ENCODE measurements at regions not wholly inside any gene's neighbourhood (a gene's known extent, or its start where the extent isn't known, plus 50 kb on each side); places are given as distances from the start of the nearest gene placed in this dataset.

DNA sequence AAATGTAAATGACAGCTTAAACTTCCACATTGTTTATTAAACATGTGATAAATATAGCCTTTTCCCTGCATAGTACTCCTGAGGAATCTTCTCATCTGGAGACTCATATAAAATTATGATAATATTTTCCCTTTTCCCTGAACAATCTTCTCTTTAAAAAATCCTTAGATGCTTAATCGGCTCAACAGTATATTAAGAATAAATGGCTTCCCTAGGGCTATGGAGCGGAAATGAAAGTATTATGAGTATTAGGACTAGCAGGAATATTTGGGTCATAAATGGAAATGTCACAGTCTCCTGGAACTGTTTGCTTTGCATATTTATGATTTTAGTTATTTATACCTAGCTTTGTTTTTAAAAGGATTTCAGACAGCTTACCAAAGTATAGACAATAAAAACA is 200.7 kb upstream of the PDE5A start:
- intact Hi-C loops (cut with micrococcal nuclease; ENCODE audit: unreplicated experiment) (no loop called here), in situ Hi-C loops (cut with MboI) (no loop called here)
- no peaks in the 10 kb centered on the region for H3K27me3 ChIP-seq (replicated peaks in 1 of 2; ENCODE audit: control insufficient read depth in 2 of 2, insufficient read depth in 2 of 2, low read length in 1 of 2)
- 58% methylated on average over 2 of the region's 2 CpGs for WGBS (ENCODE audit: insufficient coverage, insufficient replicate concordance, low lambda C conversion rate, missing lambda C conversion rate)
- ChIA-PET RAD21 (ENCODE audit: unreplicated experiment) (no interaction called here), CTCF (no interaction called here), POLR2A (no interaction called here), SMC1A (ENCODE audit: uncharacterized antibody, unreplicated experiment) (no interaction called here)
- FAIRE-seq (no peak), DNase-seq (ENCODE audit: low read depth, low spot score) (no peak), ATAC-seq (no peak)
- H3K36me3 ChIP-seq (ENCODE audit: control insufficient read depth in 2 of 2, insufficient read depth in 2 of 2, low read length in 1 of 2) = no peaks in the 10 kb centered on the region
- BruUV-seq (replicated peaks) = no TSS peak
- H3K4me1 ChIP-seq (ENCODE audit: control insufficient read depth, insufficient read depth, low read length) = no peaks in the 10 kb centered on the region
- no peak overlapping the region for H3K4me2 ChIP-seq (ENCODE audit: control insufficient read depth, insufficient read depth)
- H4K20me1 ChIP-seq (ENCODE audit: control insufficient read depth, insufficient read depth) = no peaks in the 10 kb centered on the region
- H3K79me2 ChIP-seq (ENCODE audit: control insufficient read depth, insufficient read depth, low read length) = no peaks in the 10 kb centered on the region
- no peaks in the 10 kb centered on the region for H3K9me3 ChIP-seq (replicated peaks; ENCODE audit: control insufficient read depth, insufficient read depth, low read length)
- H3K27ac ChIP-seq (ENCODE audit: control insufficient read depth, insufficient read depth) = no peak overlapping the region
- no peak overlapping the region for H3K9ac ChIP-seq (ENCODE audit: control insufficient read depth, insufficient read depth, low read length)
- H2AFZ ChIP-seq (ENCODE audit: control insufficient read depth, low read depth, low read length) = no peak overlapping the region
- no peak overlapping the region for H3K4me3 ChIP-seq
- TF ChIP-seq SMC3 (IDR thresholded peaks at IDR 0.05; ENCODE audit: borderline replicate concordance, low read length) (no peak), NFIC (IDR thresholded peaks at IDR 0.05; ENCODE audit: low read depth, low read length) (no peak), POLR2AphosphoS2 (IDR thresholded peaks at IDR 0.05; ENCODE audit: low read depth, low read length) (no peak), EED (IDR thresholded peaks at IDR 0.05; ENCODE audit: low read depth) (no peak), ATF7 (IDR thresholded peaks at IDR 0.05; ENCODE audit: low read depth) (no peak), NR2C1 (IDR thresholded peaks at IDR 0.05) (no peak), SPI1 (IDR thresholded peaks at IDR 0.05; ENCODE audit: borderline replicate concordance, insufficient read depth, low read depth, low read length) (no peak), SMAD1 (IDR thresholded peaks at IDR 0.05; ENCODE audit: low read depth, partially characterized antibody) (no peak), POU2F2 (IDR thresholded peaks at IDR 0.05; ENCODE audit: borderline replicate concordance, low read depth, low read length) (no peak), IRF4 (IDR thresholded peaks at IDR 0.05; ENCODE audit: low read depth, low read length) (no peak), RAD51 (IDR thresholded peaks at IDR 0.05) (no peak), IKZF1 (conservative IDR thresholded peaks at IDR 0.05) (no peak)
- TF ChIP-seq, protein P1, sequence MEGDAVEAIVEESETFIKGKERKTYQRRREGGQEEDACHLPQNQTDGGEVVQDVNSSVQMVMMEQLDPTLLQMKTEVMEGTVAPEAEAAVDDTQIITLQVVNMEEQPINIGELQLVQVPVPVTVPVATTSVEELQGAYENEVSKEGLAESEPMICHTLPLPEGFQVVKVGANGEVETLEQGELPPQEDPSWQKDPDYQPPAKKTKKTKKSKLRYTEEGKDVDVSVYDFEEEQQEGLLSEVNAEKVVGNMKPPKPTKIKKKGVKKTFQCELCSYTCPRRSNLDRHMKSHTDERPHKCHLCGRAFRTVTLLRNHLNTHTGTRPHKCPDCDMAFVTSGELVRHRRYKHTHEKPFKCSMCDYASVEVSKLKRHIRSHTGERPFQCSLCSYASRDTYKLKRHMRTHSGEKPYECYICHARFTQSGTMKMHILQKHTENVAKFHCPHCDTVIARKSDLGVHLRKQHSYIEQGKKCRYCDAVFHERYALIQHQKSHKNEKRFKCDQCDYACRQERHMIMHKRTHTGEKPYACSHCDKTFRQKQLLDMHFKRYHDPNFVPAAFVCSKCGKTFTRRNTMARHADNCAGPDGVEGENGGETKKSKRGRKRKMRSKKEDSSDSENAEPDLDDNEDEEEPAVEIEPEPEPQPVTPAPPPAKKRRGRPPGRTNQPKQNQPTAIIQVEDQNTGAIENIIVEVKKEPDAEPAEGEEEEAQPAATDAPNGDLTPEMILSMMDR (IDR thresholded peaks at IDR 0.05 in 2 of 3, conservative IDR thresholded peaks at IDR 0.05 in 1 of 3; ENCODE audit: control insufficient read depth in 2 of 3, extremely low read depth in 1 of 3, insufficient read depth in 1 of 3, low read depth in 3 of 3, low read length in 3 of 3) = no peak
- TF ChIP-seq, protein P2, sequence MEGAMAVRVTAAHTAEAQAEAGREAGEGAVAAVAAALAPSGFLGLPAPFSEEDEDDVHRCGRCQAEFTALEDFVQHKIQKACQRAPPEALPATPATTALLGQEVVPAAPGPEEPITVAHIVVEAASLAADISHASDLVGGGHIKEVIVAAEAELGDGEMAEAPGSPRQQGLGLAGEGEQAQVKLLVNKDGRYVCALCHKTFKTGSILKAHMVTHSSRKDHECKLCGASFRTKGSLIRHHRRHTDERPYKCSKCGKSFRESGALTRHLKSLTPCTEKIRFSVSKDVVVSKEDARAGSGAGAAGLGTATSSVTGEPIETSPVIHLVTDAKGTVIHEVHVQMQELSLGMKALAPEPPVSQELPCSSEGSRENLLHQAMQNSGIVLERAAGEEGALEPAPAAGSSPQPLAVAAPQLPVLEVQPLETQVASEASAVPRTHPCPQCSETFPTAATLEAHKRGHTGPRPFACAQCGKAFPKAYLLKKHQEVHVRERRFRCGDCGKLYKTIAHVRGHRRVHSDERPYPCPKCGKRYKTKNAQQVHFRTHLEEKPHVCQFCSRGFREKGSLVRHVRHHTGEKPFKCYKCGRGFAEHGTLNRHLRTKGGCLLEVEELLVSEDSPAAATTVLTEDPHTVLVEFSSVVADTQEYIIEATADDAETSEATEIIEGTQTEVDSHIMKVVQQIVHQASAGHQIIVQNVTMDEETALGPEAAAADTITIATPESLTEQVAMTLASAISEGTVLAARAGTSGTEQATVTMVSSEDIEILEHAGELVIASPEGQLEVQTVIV (IDR thresholded peaks at IDR 0.05; ENCODE audit: borderline replicate concordance, partially characterized antibody) = no peak
- TF ChIP-seq, protein P3, sequence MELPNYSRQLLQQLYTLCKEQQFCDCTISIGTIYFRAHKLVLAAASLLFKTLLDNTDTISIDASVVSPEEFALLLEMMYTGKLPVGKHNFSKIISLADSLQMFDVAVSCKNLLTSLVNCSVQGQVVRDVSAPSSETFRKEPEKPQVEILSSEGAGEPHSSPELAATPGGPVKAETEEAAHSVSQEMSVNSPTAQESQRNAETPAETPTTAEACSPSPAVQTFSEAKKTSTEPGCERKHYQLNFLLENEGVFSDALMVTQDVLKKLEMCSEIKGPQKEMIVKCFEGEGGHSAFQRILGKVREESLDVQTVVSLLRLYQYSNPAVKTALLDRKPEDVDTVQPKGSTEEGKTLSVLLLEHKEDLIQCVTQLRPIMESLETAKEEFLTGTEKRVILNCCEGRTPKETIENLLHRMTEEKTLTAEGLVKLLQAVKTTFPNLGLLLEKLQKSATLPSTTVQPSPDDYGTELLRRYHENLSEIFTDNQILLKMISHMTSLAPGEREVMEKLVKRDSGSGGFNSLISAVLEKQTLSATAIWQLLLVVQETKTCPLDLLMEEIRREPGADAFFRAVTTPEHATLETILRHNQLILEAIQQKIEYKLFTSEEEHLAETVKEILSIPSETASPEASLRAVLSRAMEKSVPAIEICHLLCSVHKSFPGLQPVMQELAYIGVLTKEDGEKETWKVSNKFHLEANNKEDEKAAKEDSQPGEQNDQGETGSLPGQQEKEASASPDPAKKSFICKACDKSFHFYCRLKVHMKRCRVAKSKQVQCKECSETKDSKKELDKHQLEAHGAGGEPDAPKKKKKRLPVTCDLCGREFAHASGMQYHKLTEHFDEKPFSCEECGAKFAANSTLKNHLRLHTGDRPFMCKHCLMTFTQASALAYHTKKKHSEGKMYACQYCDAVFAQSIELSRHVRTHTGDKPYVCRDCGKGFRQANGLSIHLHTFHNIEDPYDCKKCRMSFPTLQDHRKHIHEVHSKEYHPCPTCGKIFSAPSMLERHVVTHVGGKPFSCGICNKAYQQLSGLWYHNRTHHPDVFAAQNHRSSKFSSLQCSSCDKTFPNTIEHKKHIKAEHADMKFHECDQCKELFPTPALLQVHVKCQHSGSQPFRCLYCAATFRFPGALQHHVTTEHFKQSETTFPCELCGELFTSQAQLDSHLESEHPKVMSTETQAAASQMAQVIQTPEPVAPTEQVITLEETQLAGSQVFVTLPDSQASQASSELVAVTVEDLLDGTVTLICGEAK (IDR thresholded peaks at IDR 0.05; ENCODE audit: borderline replicate concordance) = no peak
- TF ChIP-seq, protein P4, sequence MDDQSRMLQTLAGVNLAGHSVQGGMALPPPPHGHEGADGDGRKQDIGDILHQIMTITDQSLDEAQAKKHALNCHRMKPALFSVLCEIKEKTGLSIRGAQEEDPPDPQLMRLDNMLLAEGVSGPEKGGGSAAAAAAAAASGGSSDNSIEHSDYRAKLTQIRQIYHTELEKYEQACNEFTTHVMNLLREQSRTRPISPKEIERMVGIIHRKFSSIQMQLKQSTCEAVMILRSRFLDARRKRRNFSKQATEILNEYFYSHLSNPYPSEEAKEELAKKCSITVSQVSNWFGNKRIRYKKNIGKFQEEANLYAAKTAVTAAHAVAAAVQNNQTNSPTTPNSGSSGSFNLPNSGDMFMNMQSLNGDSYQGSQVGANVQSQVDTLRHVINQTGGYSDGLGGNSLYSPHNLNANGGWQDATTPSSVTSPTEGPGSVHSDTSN (IDR thresholded peaks at IDR 0.05; ENCODE audit: insufficient replicate concordance, low read depth, low read length) = no peak

Measured in GM12878 (cell line).